ENCODE measurements at regions not wholly inside any gene's neighbourhood (a gene's known extent, or its start where the extent isn't known, plus 50 kb on each side); places are given as distances from the start of the nearest gene placed in this dataset.

GRCh38 chr2:24439280-24439970 lies 51.6 kb upstream of the NCOA1 start:
- Histone ChIP-seq H4K20me1 (ENCODE audit: insufficient read depth) (no peaks in the 10 kb centered on the region), H2AFZ (ENCODE audit: low read depth, low read length, poor library complexity, severe bottlenecking) (peak overlapping the region; percentile 68), H3K9me2 (ENCODE audit: insufficient read depth) (no peaks in the 10 kb centered on the region), H3K27ac (ENCODE audit: low read depth, low read length) (no peak overlapping the region), H3K27me3 (ENCODE audit: insufficient read depth, low read length) (no peaks in the 10 kb centered on the region), H3K9ac (ENCODE audit: low read length) (no peak overlapping the region), H3K79me2 (ENCODE audit: insufficient read depth, low read length) (no peaks in the 10 kb centered on the region), H3K36me3 (ENCODE audit: control insufficient read depth in 1 of 2, insufficient read depth in 2 of 2, low read length in 2 of 2) (no peaks in the 10 kb centered on the region), H3K4me3 (replicated peaks in 1 of 2; ENCODE audit: low read depth in 1 of 2, low read length in 2 of 2) (no peak overlapping the region), H3K4me1 (ENCODE audit: control insufficient read depth in 1 of 2, insufficient read depth in 2 of 2, low read length in 2 of 2) (no peaks in the 10 kb centered on the region), H3K4me2 (ENCODE audit: low read length) (no peak overlapping the region), H3K9me3 (ENCODE audit: control insufficient read depth in 1 of 2, insufficient read depth in 1 of 2, low read depth in 1 of 2, low read length in 2 of 2) (no peaks in the 10 kb centered on the region)
- BruUV-seq (replicated peaks) = no TSS peak
- ChIA-PET RAD21 (ENCODE audit: low non-redundant PET in 1 of 2, low total read pairs in 2 of 2, uncharacterized antibody in 2 of 2, unreplicated experiment in 2 of 2) (no interaction called here), POLR2A (no interaction called here), CTCF (no interaction called here)
- ATAC-seq = no peak
- TF ChIP-seq SIN3A (IDR thresholded peaks at IDR 0.05; ENCODE audit: low read depth) (no peak), EZH2phosphoT487 (IDR thresholded peaks at IDR 0.05; ENCODE audit: borderline replicate concordance) (no peak), SRF (IDR thresholded peaks at IDR 0.05; ENCODE audit: low read depth) (no peak), EGR1 (IDR thresholded peaks at IDR 0.05; ENCODE audit: low read depth) (no peak), YY1 (IDR thresholded peaks at IDR 0.05; ENCODE audit: extremely low read depth, insufficient replicate concordance, low read depth, low read length) (no peak), ELF1 (IDR thresholded peaks at IDR 0.05; ENCODE audit: borderline replicate concordance, low read depth) (no peak), CEBPB (IDR thresholded peaks at IDR 0.05; ENCODE audit: low read depth) (no peak), REST (IDR thresholded peaks at IDR 0.05; ENCODE audit: low read depth) (no peak), ZFX (IDR thresholded peaks at IDR 0.05) (no peak), MAX (IDR thresholded peaks at IDR 0.05) (no peak), CBX3 (IDR thresholded peaks at IDR 0.05; ENCODE audit: low read depth) (no peak)
- TF ChIP-seq, protein P1, sequence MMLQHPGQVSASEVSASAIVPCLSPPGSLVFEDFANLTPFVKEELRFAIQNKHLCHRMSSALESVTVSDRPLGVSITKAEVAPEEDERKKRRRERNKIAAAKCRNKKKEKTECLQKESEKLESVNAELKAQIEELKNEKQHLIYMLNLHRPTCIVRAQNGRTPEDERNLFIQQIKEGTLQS (IDR thresholded peaks at IDR 0.05) = no peak
- TF ChIP-seq, protein P2, sequence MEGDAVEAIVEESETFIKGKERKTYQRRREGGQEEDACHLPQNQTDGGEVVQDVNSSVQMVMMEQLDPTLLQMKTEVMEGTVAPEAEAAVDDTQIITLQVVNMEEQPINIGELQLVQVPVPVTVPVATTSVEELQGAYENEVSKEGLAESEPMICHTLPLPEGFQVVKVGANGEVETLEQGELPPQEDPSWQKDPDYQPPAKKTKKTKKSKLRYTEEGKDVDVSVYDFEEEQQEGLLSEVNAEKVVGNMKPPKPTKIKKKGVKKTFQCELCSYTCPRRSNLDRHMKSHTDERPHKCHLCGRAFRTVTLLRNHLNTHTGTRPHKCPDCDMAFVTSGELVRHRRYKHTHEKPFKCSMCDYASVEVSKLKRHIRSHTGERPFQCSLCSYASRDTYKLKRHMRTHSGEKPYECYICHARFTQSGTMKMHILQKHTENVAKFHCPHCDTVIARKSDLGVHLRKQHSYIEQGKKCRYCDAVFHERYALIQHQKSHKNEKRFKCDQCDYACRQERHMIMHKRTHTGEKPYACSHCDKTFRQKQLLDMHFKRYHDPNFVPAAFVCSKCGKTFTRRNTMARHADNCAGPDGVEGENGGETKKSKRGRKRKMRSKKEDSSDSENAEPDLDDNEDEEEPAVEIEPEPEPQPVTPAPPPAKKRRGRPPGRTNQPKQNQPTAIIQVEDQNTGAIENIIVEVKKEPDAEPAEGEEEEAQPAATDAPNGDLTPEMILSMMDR (IDR thresholded peaks at IDR 0.05 in 2 of 3, conservative IDR thresholded peaks at IDR 0.05 in 1 of 3; ENCODE audit: borderline replicate concordance in 1 of 3, insufficient read depth in 1 of 3, low read depth in 2 of 3, low read length in 2 of 3) = no peak
- intact Hi-C loops (cut with micrococcal nuclease) = no loop called here
- no peak for DNase-seq (ENCODE audit: low read depth, low spot score)
